ENCODE measurements at regions not wholly inside any gene's neighbourhood (a gene's known extent, or its start where the extent isn't known, plus 50 kb on each side); places are given as distances from the start of the nearest gene placed in this dataset.
A peak's percentile ranks its signal among the peaks of the same experiment; 100 is the strongest.
"Not testable (repeated sequence)": the region's sequence is repeated elsewhere in the genome, so short reads cannot be mapped to it uniquely, and the experiment has no call there.

- no peak overlapping the region for H3K9ac ChIP-seq (ENCODE audit: low read depth in 1 of 2, low read length in 2 of 2)
- no peak overlapping the region for H3K27ac ChIP-seq (ENCODE audit: low read depth in 1 of 2, low read length in 2 of 2)
- TF ChIP-seq GABPA (IDR thresholded peaks at IDR 0.05 in 1 of 2, conservative IDR thresholded peaks at IDR 0.05 in 1 of 2) (no peak), HNF4G (IDR thresholded peaks at IDR 0.05) (peak; percentile 23), HNF4A (conservative IDR thresholded peaks at IDR 0.05) (peak; percentile 36 to 84), NR2F2 (IDR thresholded peaks at IDR 0.05) (no peak), TAF1 (conservative IDR thresholded peaks at IDR 0.05) (peak; percentile 40), SP1 (IDR thresholded peaks at IDR 0.05) (peak; percentile 63), RAD21 (IDR thresholded peaks at IDR 0.05) (peak in 1 of 2 donors; percentile 13), CTCF (IDR thresholded peaks at IDR 0.05; ENCODE audit: low read depth, low read length, missing input control) (no peak)
- WGBS = 79% methylated on average over 6 of the region's 6 CpGs
- H3K36me3 ChIP-seq (ENCODE audit: control insufficient read depth in 4 of 4, insufficient read depth in 3 of 4, low read depth in 1 of 4, low read length in 3 of 4) = no peaks in the 10 kb centered on the region
- no peak overlapping the region for H3K4me3 ChIP-seq (ENCODE audit: low read depth in 1 of 3, low read length in 3 of 3)
- H3K9me3 ChIP-seq (ENCODE audit: control insufficient read depth in 4 of 4, low read length in 3 of 4) = no peaks in the 10 kb centered on the region
- no peaks in the 10 kb centered on the region for H3K27me3 ChIP-seq (ENCODE audit: control insufficient read depth in 4 of 4, insufficient read depth in 4 of 4, low read length in 3 of 4)
- peaks cover 0 to 18% (median 8%) of the 10 kb centered on the region in 4 donors for H3K4me1 ChIP-seq (ENCODE audit: control insufficient read depth in 4 of 4, insufficient read depth in 4 of 4, low read length in 3 of 4)
- no peak for DNase-seq (ENCODE audit: low spot score)
These were observed 157.4 kb upstream of the GMNC start for GRCh38 chr3:191019855-191020254.

- H3K9ac ChIP-seq (ENCODE audit: low read depth in 1 of 2, low read length in 2 of 2); H3K4me3 ChIP-seq (ENCODE audit: low read depth in 1 of 3, low read length in 3 of 3); H3K27me3 ChIP-seq (ENCODE audit: control insufficient read depth in 4 of 4, insufficient read depth in 4 of 4, low read length in 3 of 4); H3K9me3 ChIP-seq (ENCODE audit: control insufficient read depth in 4 of 4, low read length in 3 of 4); DNase-seq (ENCODE audit: low spot score); H3K27ac ChIP-seq (ENCODE audit: low read depth in 1 of 2, low read length in 2 of 2); H3K36me3 ChIP-seq (ENCODE audit: control insufficient read depth in 4 of 4, insufficient read depth in 3 of 4, low read depth in 1 of 4, low read length in 3 of 4): not testable (repeated sequence)
- H3K4me1 ChIP-seq (ENCODE audit: control insufficient read depth in 4 of 4, insufficient read depth in 4 of 4, low read length in 3 of 4) = peaks cover 0 to 17% (median 6%) of the 10 kb centered on the region in 4 donors
- 72% methylated on average over 6 of the region's 6 CpGs for WGBS
These were observed 153.5 kb upstream of the GMNC start for GRCh38 chr3:191015960-191016359.

- Histone ChIP-seq H3K9me3 (ENCODE audit: control insufficient read depth in 4 of 4, low read length in 3 of 4) (no peaks in the 10 kb centered on the region), H3K36me3 (ENCODE audit: control insufficient read depth in 4 of 4, insufficient read depth in 3 of 4, low read depth in 1 of 4, low read length in 3 of 4) (no peaks in the 10 kb centered on the region), H3K27ac (ENCODE audit: low read depth in 1 of 2, low read length in 2 of 2) (no peak overlapping the region), H3K4me1 (ENCODE audit: control insufficient read depth in 4 of 4, insufficient read depth in 4 of 4, low read length in 3 of 4) (no peaks in the 10 kb centered on the region), H3K27me3 (ENCODE audit: control insufficient read depth in 4 of 4, insufficient read depth in 4 of 4, low read length in 3 of 4) (no peaks in the 10 kb centered on the region), H3K9ac (ENCODE audit: low read depth in 1 of 2, low read length in 2 of 2) (no peak overlapping the region), H3K4me3 (ENCODE audit: low read depth in 1 of 3, low read length in 3 of 3) (no peak overlapping the region)
- DNase-seq (ENCODE audit: low spot score) = no peak
- TF ChIP-seq RAD21 (IDR thresholded peaks at IDR 0.05) (no peak), EGR1 (IDR thresholded peaks at IDR 0.05; ENCODE audit: low read depth in 2 of 2) (no peak)
- WGBS = 93% methylated on average over 1 of the region's 1 CpG
These were observed 145.6 kb upstream of the GMNC start for GRCh38 chr3:191008074-191008473.

- no peaks in the 10 kb centered on the region for H3K36me3 ChIP-seq (ENCODE audit: control insufficient read depth in 4 of 4, insufficient read depth in 3 of 4, low read depth in 1 of 4, low read length in 3 of 4)
- H3K4me1 ChIP-seq (ENCODE audit: control insufficient read depth in 4 of 4, insufficient read depth in 4 of 4, low read length in 3 of 4) = no peaks in the 10 kb centered on the region
- TF ChIP-seq RAD21 (IDR thresholded peaks at IDR 0.05) = no peak
- TF ChIP-seq HNF4G (IDR thresholded peaks at IDR 0.05) = no peak
- no peak for TF ChIP-seq SP1 (IDR thresholded peaks at IDR 0.05)
- no peak for TF ChIP-seq RXRA (IDR thresholded peaks at IDR 0.05)
- TF ChIP-seq JUND (IDR thresholded peaks at IDR 0.05) = no peak
- no peak for TF ChIP-seq ATF3 (IDR thresholded peaks at IDR 0.05)
- TF ChIP-seq NR2F2 (IDR thresholded peaks at IDR 0.05) = no peak
- no peak for TF ChIP-seq CTCF (IDR thresholded peaks at IDR 0.05; ENCODE audit: low read depth, low read length, missing input control)
- TF ChIP-seq FOXA2 (IDR thresholded peaks at IDR 0.05) = no peak
- no peak for TF ChIP-seq GABPA (IDR thresholded peaks at IDR 0.05 in 1 of 2, conservative IDR thresholded peaks at IDR 0.05 in 1 of 2)
- TF ChIP-seq ZBTB33 (IDR thresholded peaks at IDR 0.05) = no peak
- no peak for TF ChIP-seq EGR1 (IDR thresholded peaks at IDR 0.05; ENCODE audit: low read depth in 2 of 2)
- no peak for TF ChIP-seq YY1 (IDR thresholded peaks at IDR 0.05)
- TF ChIP-seq MAX (IDR thresholded peaks at IDR 0.05) = no peak
- 81% methylated on average over 3 of the region's 3 CpGs for WGBS
- no peak overlapping the region for H3K27ac ChIP-seq (ENCODE audit: low read depth in 1 of 2, low read length in 2 of 2)
- H3K9ac ChIP-seq (ENCODE audit: low read depth in 1 of 2, low read length in 2 of 2) = no peak overlapping the region
- H3K27me3 ChIP-seq (ENCODE audit: control insufficient read depth in 4 of 4, insufficient read depth in 4 of 4, low read length in 3 of 4) = no peaks in the 10 kb centered on the region
- no peak for DNase-seq (ENCODE audit: low spot score)
- no peak overlapping the region for H3K4me3 ChIP-seq (ENCODE audit: low read depth in 1 of 3, low read length in 3 of 3)
- no peaks in the 10 kb centered on the region for H3K9me3 ChIP-seq (ENCODE audit: control insufficient read depth in 4 of 4, low read length in 3 of 4)
These were observed 143.3 kb upstream of the GMNC start for GRCh38 chr3:191005790-191006189.
